ENCODE measurements at regions not wholly inside any gene's neighbourhood (a gene's known extent, or its start where the extent isn't known, plus 50 kb on each side); places are given as distances from the start of the nearest gene placed in this dataset.
"Not testable (repeated sequence)": the region's sequence is repeated elsewhere in the genome, so short reads cannot be mapped to it uniquely, and the experiment has no call there.

DNA sequence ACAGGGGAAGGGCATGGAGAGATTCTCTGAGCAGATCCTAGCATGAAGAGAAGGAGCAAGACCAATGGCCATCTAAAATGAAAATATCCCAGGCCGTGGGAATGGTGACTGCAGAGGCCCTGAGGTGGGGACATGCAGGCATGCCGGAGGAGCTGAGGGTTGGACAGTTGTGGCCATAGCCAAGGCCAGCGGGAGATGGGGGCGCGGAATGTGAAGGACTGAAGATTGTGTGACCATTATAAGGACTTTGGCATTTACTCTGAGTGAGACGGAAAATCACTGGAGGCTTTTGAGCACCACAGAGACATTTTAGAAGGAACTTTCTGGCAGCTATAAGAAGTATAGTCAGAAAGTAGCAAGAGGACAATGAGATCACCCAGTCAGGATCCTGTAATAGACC is 341.1 kb downstream of the SFMBT2 start:
- no peak for DNase-seq (ENCODE audit: low read depth, low spot score)

DNA sequence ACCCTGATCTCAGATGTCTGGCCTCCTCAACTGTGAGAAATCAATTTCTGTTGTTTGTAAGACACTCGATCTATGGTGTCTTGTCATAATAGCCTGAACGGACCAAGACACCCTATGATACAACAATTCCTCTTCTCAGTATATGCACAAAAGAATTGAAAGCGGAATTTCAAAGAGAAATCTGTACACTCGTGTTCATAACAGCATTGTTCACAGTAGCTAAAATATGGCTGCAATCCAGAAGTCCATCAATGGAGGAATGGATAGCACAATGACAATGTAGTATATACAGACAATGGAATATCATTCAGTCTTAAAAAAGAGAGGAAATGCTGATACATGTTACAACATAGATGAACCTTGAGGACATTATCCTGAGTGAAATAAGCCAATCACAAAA is 354.6 kb downstream of the SFMBT2 start:
- no peak for DNase-seq (ENCODE audit: low read depth, low spot score)

- no peak for DNase-seq (ENCODE audit: low read depth, low spot score)
Observed at GRCh38 chr10:7054915-7055314, 355.9 kb downstream of the SFMBT2 start.

DNA sequence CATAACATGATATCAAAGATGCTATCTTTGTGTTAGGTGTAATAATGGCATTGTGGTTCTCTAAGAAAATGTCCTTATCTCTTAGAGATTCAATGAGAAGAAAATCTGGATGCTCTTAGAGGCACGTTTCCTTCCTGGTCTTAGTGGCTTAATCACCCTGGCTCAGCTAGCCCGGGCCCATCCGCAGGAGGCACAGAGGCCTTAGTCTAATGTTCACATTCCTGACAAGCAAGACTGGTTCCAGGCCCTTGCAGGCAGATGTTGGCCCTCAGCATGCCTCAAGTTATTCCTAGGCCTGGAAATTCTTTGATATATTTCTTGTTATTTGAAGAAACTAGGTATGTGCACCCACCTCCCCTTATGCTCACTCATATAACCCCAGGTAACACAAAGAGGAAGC is 357.6 kb downstream of the SFMBT2 start:
- no peak for DNase-seq (ENCODE audit: low read depth, low spot score)

- not testable (repeated sequence) for DNase-seq (ENCODE audit: low read depth, low spot score)
Observed at GRCh38 chr10:7050024-7050423, 360.8 kb downstream of the SFMBT2 start.

DNA sequence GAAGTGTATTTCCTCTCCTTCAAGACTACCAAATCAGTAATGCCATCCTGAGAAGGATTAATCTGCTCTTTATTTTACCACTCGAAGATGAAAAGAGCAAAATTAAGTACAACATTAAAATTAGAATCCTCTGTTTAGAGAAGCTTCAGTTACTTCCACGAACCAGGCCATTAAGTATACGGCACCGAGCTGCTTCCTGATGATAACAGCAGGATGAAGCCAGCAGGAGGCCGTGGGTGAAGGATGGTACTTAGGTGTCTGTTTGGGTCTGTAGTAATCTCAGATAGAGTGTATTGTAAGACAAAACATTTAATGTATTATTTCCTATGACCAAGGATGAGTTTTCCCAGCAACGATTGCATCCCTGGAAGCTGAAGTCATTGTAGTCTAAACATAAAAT is 362.8 kb downstream of the SFMBT2 start:
- DNase-seq (ENCODE audit: low read depth, low spot score) = no peak

GRCh38 chr10:7046615-7047014 is 364.2 kb downstream of the SFMBT2 start:
- no peak for DNase-seq (ENCODE audit: low read depth, low spot score)

DNA sequence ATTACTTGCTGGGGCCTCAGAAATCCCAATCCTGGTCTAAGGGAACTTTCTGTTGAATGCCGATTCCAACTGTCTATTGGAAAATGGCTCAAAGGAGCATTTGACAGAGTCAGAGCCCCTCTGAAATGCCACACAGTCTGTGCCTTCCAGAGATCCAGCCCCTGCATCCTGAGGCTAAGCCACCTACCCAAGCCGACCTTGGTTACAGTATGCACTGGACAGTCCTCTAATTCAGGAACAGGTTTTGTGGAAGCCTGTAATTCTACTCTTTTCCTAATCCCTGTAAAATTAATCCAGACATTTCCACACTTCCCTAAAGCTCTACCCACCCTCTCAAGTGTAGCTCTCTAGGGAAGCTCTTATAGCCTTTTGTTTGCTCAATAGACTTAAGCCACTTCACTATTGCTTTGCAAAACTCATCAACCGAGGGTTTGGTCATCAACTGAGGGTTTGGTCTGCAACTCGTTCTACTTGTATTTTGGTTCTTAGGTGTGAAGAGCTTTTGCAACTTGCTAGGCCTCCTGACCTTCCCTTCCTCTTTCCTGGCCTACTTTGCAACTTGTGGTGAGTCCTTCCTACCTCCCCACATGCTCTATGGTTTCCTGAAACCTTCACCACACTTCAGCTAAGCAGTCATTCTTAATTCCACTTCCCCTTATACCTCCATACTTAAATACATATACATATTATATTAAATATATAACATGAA is 364.8 kb downstream of the SFMBT2 start:
- DNase-seq (ENCODE audit: low read depth, low spot score) = no peak

DNA sequence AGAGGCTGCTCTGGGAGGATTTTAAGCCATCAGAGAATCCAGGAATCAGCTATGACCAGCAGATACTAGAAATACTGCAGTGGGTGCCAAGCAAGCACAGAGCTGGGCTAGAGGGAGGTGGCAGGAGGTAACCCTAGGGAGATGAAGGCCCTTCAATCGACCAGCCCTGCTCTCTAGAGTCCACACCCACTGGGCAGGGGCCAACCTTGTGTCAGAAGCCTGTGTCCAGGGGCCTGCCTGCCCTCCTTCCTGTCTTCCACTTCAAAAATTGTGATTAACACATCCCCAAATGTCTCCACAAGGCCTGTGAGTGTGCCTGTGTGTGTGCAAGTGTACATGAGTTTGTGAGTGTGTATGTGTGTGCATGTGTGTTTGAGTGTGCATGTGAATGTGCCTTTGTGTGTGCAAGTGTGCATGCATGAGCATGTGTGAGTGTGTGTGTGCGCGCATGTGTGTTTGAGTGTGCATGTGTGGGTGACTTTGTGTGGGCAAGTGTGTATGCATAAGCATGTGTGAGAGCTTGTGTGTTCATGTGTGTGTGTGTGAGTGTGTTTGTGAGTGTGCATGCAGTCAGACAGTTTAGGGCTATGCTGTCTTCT is 367.7 kb downstream of the SFMBT2 start:
- no peak for DNase-seq (ENCODE audit: low read depth, low spot score)

GRCh38 chr10:7042419-7043054 is 368.3 kb downstream of the SFMBT2 start:
- DNase-seq (ENCODE audit: low read depth, low spot score) = no peak

DNA sequence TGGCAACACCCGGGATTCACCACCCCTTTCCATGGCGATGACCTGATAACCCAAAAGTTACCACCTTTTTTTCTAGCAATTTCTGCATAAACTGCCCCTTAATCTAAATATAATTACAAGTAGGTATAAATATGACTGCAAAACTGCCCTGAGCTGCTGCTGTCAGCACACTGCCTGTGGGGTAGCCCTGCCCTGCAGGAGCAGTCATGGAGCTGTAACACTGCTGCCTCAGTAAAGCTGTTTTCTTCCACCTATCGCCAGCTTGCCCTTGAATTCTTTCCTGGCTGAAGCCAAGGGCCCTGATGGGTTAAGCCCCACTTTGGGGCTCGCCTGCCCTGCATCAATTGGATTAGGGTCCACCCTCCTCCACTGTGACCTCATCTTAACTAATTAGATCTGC is 368.8 kb downstream of the SFMBT2 start:
- DNase-seq (ENCODE audit: low read depth, low spot score) = no peak

GRCh38 chr10:7040681-7041080 is 370.2 kb downstream of the SFMBT2 start:
- no peak for DNase-seq (ENCODE audit: low read depth, low spot score)

DNA sequence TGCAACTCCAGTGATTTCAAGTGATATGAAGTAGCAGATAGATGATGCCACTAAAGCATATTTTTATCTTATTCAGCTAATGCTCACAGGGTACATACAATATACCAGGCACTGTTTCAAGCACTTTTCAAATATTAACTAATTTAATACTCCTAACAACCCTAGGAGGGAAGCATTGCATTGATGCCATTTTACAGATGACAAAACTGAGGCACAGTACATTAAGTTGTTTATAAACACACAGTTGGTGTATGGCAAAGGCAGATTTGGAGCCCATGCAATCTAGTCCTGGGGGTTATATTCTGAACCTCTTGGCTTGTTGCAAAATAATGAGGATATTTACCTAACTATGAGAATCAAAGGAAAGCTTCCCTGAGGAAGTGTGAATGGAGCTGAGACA is 371.0 kb downstream of the SFMBT2 start:
- no peak for DNase-seq (ENCODE audit: low read depth, low spot score)

GRCh38 chr10:7038416-7038815 is 372.4 kb downstream of the SFMBT2 start:
- DNase-seq (ENCODE audit: low read depth, low spot score) = no peak

DNA sequence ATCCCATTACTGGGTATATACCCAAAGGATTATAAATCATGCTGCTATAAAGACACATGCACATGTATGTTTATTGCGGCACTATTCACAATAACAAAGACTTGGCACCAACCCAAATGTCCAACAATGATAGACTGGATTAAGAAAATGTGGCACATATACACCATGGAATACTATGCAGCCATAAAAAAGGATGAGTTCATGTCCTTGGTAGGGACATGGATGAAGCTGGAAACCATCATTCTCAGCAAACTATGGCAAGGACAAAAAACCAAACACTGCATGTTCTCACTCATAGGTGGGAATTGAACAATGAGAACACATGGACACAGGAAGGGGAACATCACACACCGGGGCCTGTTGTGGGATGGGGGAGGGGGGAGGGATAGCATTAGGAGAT is 373.4 kb downstream of the SFMBT2 start:
- not testable (repeated sequence) for DNase-seq (ENCODE audit: low read depth, low spot score)

DNA sequence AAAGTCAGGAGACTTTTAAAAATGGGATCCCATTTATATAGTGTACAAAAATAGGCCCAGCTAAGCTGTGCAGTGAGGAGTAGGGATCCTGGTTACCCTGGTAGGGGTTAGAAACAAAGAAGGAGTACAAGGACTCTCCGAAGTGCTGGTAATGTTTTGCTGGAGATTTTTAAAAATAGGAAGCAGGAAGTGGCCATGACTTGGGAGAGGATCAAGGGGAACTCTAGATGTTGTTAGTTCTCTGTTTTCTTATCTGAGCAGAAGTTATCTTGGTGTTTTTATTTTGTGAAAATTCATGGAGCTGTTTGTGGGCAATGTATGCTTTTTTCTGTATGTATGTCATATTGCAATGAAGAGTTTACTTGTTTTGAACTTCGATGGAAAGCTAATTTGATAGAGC is 373.9 kb downstream of the SFMBT2 start:
- DNase-seq (ENCODE audit: low read depth, low spot score) = no peak

- DNase-seq (ENCODE audit: low read depth, low spot score) = no peak
Observed at GRCh38 chr10:7035126-7035761, 375.6 kb downstream of the SFMBT2 start.

DNA sequence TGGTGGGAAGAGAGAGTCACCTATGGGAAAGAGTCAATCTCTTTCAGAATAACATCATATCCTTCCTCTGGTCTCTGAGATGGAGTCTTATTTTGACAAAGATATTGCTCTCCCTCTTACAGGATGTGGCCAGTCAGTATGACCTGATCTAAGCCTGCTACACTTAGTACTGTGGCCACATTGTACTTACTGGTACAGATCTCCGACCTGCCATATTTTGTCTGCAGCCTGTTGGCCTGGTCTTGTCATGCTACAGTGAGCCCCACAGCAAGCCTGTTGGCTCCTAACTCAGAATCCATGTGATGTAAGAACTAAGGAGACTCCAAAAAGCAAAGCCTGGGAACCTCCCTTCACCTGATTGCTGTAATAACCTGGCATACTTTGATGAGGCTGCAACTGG is 377.8 kb downstream of the SFMBT2 start:
- DNase-seq (ENCODE audit: low read depth, low spot score) = no peak

DNA sequence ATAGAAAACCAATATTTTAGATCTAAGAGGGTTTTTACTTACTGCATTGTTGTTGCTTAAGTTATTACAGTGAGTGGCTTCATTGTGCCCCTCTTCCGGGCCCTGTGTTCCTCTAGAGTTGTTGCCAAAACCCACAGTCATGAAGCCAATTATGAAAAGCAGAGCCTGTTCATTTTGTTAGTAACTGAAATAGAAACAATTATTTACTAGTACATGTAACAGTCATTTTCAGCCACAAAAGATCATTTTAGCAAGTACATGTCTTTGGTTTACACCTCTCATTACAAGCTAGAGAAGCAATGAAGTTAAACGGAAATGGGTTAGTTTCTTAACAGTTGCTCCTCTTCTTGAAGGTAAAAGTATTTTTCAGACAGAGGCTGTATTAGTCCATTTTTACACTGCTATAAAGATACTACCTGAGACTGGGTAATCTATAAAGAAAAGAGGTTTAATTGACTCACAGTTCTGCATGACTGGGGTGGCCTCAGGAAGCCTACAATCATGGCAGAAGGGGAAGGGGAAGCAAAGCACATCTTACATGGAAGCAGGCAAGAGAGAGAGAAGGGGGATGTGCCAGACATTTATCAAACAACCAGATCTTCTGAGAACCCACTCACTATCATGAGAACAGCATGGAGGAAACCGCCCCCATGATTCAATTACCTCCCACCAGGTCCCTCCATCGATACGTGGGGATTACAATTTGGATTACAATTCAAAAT is 380.5 kb downstream of the SFMBT2 start:
- DNase-seq (ENCODE audit: low read depth, low spot score) = no peak

- DNase-seq (ENCODE audit: low read depth, low spot score) = no peak
Observed at GRCh38 chr10:7029672-7030071, 381.2 kb downstream of the SFMBT2 start.

DNA sequence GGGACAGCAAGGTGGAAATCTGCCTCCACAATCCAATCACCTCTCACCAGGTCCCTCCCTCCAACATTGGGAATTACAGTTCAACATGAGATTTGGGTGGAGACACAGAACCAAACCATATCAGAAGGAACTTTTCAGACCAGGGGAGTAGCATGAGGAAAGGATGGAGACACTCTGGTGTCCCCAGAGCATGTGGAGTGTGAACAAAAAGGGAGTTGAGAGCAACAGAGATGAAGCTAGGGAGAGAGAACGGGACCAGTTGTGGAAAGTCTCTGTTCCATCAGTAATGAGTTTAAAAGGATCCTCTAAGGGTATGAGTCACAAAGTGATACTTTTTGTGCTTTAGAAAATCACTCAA is 382.0 kb downstream of the SFMBT2 start:
- no peak for DNase-seq (ENCODE audit: low read depth, low spot score)
